DND-41 (cell line): ENCODE measurements at regions not wholly inside any gene's neighbourhood (a gene's known extent, or its start where the extent isn't known, plus 50 kb on each side); places are given as distances from the start of the nearest gene placed in this dataset.

ENCODE experiments used
- ATAC-seq: fragments of 200-7000 bp; cut with Tn5 transposase; 3 replicates; pipeline ENCODE4 v1.9.1; 2021; ENCODE audit warnings: low read depth; ENCODE audit not compliant: insufficient read depth
- DNase-seq: peaks from one replicate; pipeline ENCODE4 v3.0.0-alpha.2; 2020
- H2AFZ ChIP-seq: 2 replicates; pipeline ENCODE4 v1.6.0; 2012; ENCODE audit warnings: low read depth, low read length
- H3K27ac ChIP-seq: 2 replicates; pipeline ENCODE4 v1.5.1; 2012; ENCODE audit warnings: low read length, inconsistent platforms
- H3K27me3 ChIP-seq: fragments of 200-600 bp; sonication (generic); 2 replicates; pipeline ENCODE4 v1.6.0; 2012; ENCODE audit warnings: low read length, mild to moderate bottlenecking, inconsistent platforms; ENCODE audit not compliant: insufficient read depth, poor library complexity
- H3K36me3 ChIP-seq: 2 replicates; pipeline ENCODE4 v1.5.1; 2012; ENCODE audit warnings: low read length, inconsistent platforms; ENCODE audit not compliant: insufficient read depth
- H3K4me1 ChIP-seq: 2 replicates; pipeline ENCODE4 v1.5.1; 2012; ENCODE audit warnings: mild to moderate bottlenecking, low read length; ENCODE audit not compliant: insufficient read depth
- H3K4me2 ChIP-seq: 2 replicates; pipeline ENCODE4 v1.6.0; 2012; ENCODE audit warnings: mild to moderate bottlenecking, moderate library complexity, low read length, inconsistent platforms; ENCODE audit not compliant: insufficient read depth
- H3K4me3 ChIP-seq, 2 experiments: fragments of 200-600 bp in 1 of 2; shearing (Covaris generic) in 1 of 2; 2 replicates each; pipeline ENCODE4 v1.5.1; 2012 to 2016; ENCODE audit warnings: inconsistent platforms in 2 of 2, low read length in 2 of 2, mild to moderate bottlenecking in 2 of 2, low read depth in 1 of 2, moderate library complexity in 1 of 2
- H3K79me2 ChIP-seq: 2 replicates; pipeline ENCODE4 v1.6.0; 2012; ENCODE audit warnings: low read length, inconsistent platforms; ENCODE audit not compliant: insufficient read depth
- H3K9ac ChIP-seq: 2 replicates; pipeline ENCODE4 v1.6.0; 2012; ENCODE audit warnings: low read depth, mild to moderate bottlenecking, inconsistent platforms, low read length, moderate library complexity
- H3K9me3 ChIP-seq: 2 replicates; pipeline ENCODE4 v1.5.1; 2012; ENCODE audit warnings: low read length, moderate library complexity, mild to moderate bottlenecking, inconsistent platforms; ENCODE audit not compliant: insufficient read depth, severe bottlenecking
- H4K20me1 ChIP-seq: 2 replicates; pipeline ENCODE4 v1.6.0; 2012; ENCODE audit warnings: low read length; ENCODE audit not compliant: insufficient read depth
- CTCF ChIP-seq: IDR thresholded peaks from 2 replicates; pipeline ENCODE4 v1.5.1; 2012; ENCODE audit warnings: borderline replicate concordance, low read length, moderate library complexity, mild to moderate bottlenecking; ENCODE audit not compliant: poor library complexity, severe bottlenecking; ENCODE audit errors: extremely low read depth
- EZH2 ChIP-seq: IDR thresholded peaks from 3 replicates; pipeline ENCODE4 v1.6.1; 2012; ENCODE audit warnings: borderline replicate concordance, low read depth, mild to moderate bottlenecking, moderate library complexity, low read length, inconsistent platforms; ENCODE audit not compliant: severe bottlenecking

GRCh38 chrX:81857192-81857591, 655.3 kb downstream of the SH3BGRL start:
- Histone ChIP-seq H3K27me3 (no peaks in the 10 kb centered on the region), H3K4me2 (no peak overlapping the region), H4K20me1 (no peaks in the 10 kb centered on the region), H3K79me2 (no peaks in the 10 kb centered on the region), H3K9me3 (no peaks in the 10 kb centered on the region), H2AFZ (no peak overlapping the region), H3K9ac (no peak overlapping the region), H3K27ac (no peak overlapping the region), H3K4me1 (no peaks in the 10 kb centered on the region), H3K36me3 (no peaks in the 10 kb centered on the region), H3K4me3 (no peak overlapping the region)
- ATAC-seq (no peak), DNase-seq (no peak)
- TF ChIP-seq CTCF: no peak
- no peak for TF ChIP-seq EZH2

- Histone ChIP-seq H2AFZ (no peak overlapping the region), H3K4me1 (no peaks in the 10 kb centered on the region), H3K9me3 (no peaks in the 10 kb centered on the region), H3K4me3 (no peak overlapping the region), H3K79me2 (no peaks in the 10 kb centered on the region), H3K9ac (no peak overlapping the region), H3K27me3 (no peaks in the 10 kb centered on the region), H3K27ac (no peak overlapping the region), H3K4me2 (no peak overlapping the region), H4K20me1 (no peaks in the 10 kb centered on the region), H3K36me3 (no peaks in the 10 kb centered on the region)
- ATAC-seq: no peak
- DNase-seq: no peak
- no peak for TF ChIP-seq CTCF
Observed at GRCh38 chrX:81866873-81867272, 665.0 kb downstream of the SH3BGRL start.

DNA sequence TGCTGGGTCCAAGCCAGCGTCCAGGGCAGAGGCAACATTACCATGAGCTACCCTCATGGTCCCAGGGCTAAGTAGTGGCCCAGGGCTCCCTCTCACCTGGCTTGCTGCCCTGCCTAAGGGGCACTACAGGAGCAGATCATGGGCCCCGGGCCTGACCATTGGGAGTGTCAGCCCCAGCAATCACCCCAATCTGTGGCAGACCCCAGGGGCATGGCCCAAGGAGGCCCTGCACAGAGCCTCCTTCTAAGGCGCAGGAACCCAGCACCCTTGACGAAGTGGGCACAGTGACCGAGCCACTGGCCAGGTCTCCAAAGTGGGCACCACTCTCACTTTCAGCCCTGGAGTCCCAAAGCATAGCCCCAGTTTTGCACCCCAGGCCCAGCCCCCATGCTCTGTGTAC, 667.1 kb downstream of the SH3BGRL start:
- Histone ChIP-seq H3K4me3 (no peak overlapping the region), H3K9me3 (no peaks in the 10 kb centered on the region), H3K79me2 (no peaks in the 10 kb centered on the region), H3K4me2 (no peak overlapping the region), H3K27ac (no peak overlapping the region), H4K20me1 (no peaks in the 10 kb centered on the region), H3K4me1 (no peaks in the 10 kb centered on the region), H3K36me3 (no peaks in the 10 kb centered on the region), H2AFZ (no peak overlapping the region), H3K27me3 (no peaks in the 10 kb centered on the region), H3K9ac (no peak overlapping the region)
- DNase-seq (no peak), ATAC-seq (no peak)
- no peak for TF ChIP-seq EZH2

GRCh38 chrX:81874807-81875206, 672.9 kb downstream of the SH3BGRL start:
- H3K79me2 ChIP-seq: no peaks in the 10 kb centered on the region
- ATAC-seq (no peak), DNase-seq (no peak)
- no peak overlapping the region for H3K27ac ChIP-seq
- H3K9ac ChIP-seq: no peak overlapping the region
- no peaks in the 10 kb centered on the region for H3K9me3 ChIP-seq
- H3K4me1 ChIP-seq: no peaks in the 10 kb centered on the region
- H3K4me2 ChIP-seq: no peak overlapping the region
- TF ChIP-seq EZH2: no peak
- no peak for TF ChIP-seq CTCF
- no peak overlapping the region for H2AFZ ChIP-seq
- H4K20me1 ChIP-seq: no peaks in the 10 kb centered on the region
- no peaks in the 10 kb centered on the region for H3K27me3 ChIP-seq
- no peaks in the 10 kb centered on the region for H3K36me3 ChIP-seq
- H3K4me3 ChIP-seq: no peak overlapping the region
